ENCODE measurements at regions not wholly inside any gene's neighbourhood (a gene's known extent, or its start where the extent isn't known, plus 50 kb on each side); places are given as distances from the start of the nearest gene placed in this dataset.

GRCh38 chr7:155386608-155387007 is 71.3 kb upstream of the EN2 start:
- TF ChIP-seq CTCF (conservative IDR thresholded peaks at IDR 0.05 in 1 of 2, IDR thresholded peaks at IDR 0.05 in 1 of 2; ENCODE audit: extremely low read depth in 1 of 2, insufficient read depth in 1 of 2, low read depth in 1 of 2, low read length in 2 of 2) (no peak), EZH2 (IDR thresholded peaks at IDR 0.05; ENCODE audit: borderline replicate concordance, low read length) (no peak)

All from mammary epithelial cell (primary cell).